ENCODE measurements at regions not wholly inside any gene's neighbourhood (a gene's known extent, or its start where the extent isn't known, plus 50 kb on each side); places are given as distances from the start of the nearest gene placed in this dataset.

DNA sequence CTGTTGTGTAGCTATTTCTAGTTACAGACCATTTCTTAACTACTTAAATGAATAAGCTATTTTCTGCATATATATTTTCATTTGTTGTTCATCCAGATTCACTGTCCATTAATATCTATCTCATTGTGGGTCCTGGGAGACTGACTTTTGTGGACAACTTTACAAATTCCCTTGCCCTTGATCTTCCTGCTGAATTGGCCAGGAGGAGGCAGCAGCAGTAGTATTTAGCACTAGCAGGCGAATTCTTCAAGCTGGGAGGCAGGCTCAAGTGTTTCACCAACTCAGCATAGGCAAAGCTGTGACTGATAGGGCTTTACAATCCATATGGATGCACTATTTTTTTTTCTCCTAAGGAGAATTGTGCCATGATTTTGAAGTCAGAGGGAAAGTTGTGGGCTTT lies 461.0 kb upstream of the NRG3 start:
- intact Hi-C loops (cut with micrococcal nuclease; ENCODE audit: unreplicated experiment) = no loop called here
- no peaks in the 10 kb centered on the region for H3K36me3 ChIP-seq (ENCODE audit: control insufficient read depth, insufficient read depth, low read length)
- POLR2A ChIA-PET = no interaction called here
- H3K9me3 ChIP-seq (ENCODE audit: control insufficient read depth, insufficient read depth, low read depth, low read length) = peaks cover 8% of the 10 kb centered on the region; the same call in 1 of the 2 replicates
- H3K4me1 ChIP-seq (ENCODE audit: control insufficient read depth, insufficient read depth, low read length) = no peaks in the 10 kb centered on the region
- no peak for TF ChIP-seq TCF7L2 (IDR thresholded peaks at IDR 0.05; ENCODE audit: low read depth, low read length)
- TF ChIP-seq, protein P1, sequence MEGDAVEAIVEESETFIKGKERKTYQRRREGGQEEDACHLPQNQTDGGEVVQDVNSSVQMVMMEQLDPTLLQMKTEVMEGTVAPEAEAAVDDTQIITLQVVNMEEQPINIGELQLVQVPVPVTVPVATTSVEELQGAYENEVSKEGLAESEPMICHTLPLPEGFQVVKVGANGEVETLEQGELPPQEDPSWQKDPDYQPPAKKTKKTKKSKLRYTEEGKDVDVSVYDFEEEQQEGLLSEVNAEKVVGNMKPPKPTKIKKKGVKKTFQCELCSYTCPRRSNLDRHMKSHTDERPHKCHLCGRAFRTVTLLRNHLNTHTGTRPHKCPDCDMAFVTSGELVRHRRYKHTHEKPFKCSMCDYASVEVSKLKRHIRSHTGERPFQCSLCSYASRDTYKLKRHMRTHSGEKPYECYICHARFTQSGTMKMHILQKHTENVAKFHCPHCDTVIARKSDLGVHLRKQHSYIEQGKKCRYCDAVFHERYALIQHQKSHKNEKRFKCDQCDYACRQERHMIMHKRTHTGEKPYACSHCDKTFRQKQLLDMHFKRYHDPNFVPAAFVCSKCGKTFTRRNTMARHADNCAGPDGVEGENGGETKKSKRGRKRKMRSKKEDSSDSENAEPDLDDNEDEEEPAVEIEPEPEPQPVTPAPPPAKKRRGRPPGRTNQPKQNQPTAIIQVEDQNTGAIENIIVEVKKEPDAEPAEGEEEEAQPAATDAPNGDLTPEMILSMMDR (IDR thresholded peaks at IDR 0.05) = peak; percentile 19; the same call in 1 of the 2 replicates
- ATAC-seq (no peak), DNase-seq (ENCODE audit: low read depth, low spot score) (no peak)
- H3K27me3 ChIP-seq (ENCODE audit: control insufficient read depth, insufficient read depth, low read length) = no peaks in the 10 kb centered on the region
- H3K27ac ChIP-seq (ENCODE audit: low read length) = no peak overlapping the region
- CTCF ChIA-PET = interaction anchor here (0.6 kb wide), 1 partner anchor 24 kb away, joined by 3 read pairs; no protein-coding TSS in a partner anchor
- in situ Hi-C loops (cut with HindIII; ENCODE audit: low pct_unique_long_range_greater_than_20kb, low sequenced_read_pairs) = no loop called here
- no TSS peak for BruUV-seq (replicated peaks)
- H3K4me3 ChIP-seq (ENCODE audit: low read depth in 2 of 2, low read length in 2 of 2) = no peak overlapping the region

DNA sequence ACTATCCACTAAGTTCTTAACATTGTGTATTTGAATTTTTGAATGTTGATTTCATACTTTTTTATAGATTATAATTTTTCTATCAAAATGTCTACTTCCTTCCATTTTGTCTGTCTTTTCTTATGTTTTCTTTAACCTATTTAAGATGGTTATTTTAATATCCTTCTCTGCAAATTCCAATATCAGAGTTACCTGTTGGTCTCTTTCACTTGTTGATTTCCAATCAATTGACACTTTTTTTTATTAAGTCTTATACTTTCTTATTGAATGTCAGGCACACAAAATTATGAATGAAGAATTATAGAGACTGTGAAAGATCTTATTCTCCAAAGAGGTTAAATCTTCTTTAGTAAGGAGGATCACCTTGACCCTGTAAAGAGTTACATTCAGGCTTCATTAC lies 448.3 kb upstream of the NRG3 start:
- TF ChIP-seq, protein P1 (IDR thresholded peaks at IDR 0.05) = no peak
- TF ChIP-seq SIN3A (IDR thresholded peaks at IDR 0.05; ENCODE audit: borderline replicate concordance, insufficient read depth, low read depth, low read length) (no peak), POLR2AphosphoS5 (IDR thresholded peaks at IDR 0.05; ENCODE audit: low read depth, low read length) (no peak), TCF7L2 (IDR thresholded peaks at IDR 0.05; ENCODE audit: low read depth, low read length) (no peak)
- TF ChIP-seq, protein P2, sequence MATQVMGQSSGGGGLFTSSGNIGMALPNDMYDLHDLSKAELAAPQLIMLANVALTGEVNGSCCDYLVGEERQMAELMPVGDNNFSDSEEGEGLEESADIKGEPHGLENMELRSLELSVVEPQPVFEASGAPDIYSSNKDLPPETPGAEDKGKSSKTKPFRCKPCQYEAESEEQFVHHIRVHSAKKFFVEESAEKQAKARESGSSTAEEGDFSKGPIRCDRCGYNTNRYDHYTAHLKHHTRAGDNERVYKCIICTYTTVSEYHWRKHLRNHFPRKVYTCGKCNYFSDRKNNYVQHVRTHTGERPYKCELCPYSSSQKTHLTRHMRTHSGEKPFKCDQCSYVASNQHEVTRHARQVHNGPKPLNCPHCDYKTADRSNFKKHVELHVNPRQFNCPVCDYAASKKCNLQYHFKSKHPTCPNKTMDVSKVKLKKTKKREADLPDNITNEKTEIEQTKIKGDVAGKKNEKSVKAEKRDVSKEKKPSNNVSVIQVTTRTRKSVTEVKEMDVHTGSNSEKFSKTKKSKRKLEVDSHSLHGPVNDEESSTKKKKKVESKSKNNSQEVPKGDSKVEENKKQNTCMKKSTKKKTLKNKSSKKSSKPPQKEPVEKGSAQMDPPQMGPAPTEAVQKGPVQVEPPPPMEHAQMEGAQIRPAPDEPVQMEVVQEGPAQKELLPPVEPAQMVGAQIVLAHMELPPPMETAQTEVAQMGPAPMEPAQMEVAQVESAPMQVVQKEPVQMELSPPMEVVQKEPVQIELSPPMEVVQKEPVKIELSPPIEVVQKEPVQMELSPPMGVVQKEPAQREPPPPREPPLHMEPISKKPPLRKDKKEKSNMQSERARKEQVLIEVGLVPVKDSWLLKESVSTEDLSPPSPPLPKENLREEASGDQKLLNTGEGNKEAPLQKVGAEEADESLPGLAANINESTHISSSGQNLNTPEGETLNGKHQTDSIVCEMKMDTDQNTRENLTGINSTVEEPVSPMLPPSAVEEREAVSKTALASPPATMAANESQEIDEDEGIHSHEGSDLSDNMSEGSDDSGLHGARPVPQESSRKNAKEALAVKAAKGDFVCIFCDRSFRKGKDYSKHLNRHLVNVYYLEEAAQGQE (IDR thresholded peaks at IDR 0.05; ENCODE audit: insufficient read depth in 1 of 2, low read depth in 2 of 2, low read length in 1 of 2) = no peak
- Histone ChIP-seq H3K36me3 (ENCODE audit: control insufficient read depth, insufficient read depth, low read length) (no peaks in the 10 kb centered on the region), H3K4me3 (ENCODE audit: low read depth in 2 of 2, low read length in 2 of 2) (no peak overlapping the region), H3K27me3 (ENCODE audit: control insufficient read depth, insufficient read depth, low read length) (no peaks in the 10 kb centered on the region), H3K27ac (ENCODE audit: low read length) (no peak overlapping the region), H3K9me3 (ENCODE audit: control insufficient read depth, insufficient read depth, low read depth, low read length) (no peaks in the 10 kb centered on the region), H3K4me1 (ENCODE audit: control insufficient read depth, insufficient read depth, low read length) (no peaks in the 10 kb centered on the region)
- POLR2A ChIA-PET = interaction anchor here (0.5 kb wide), 1 partner anchor 42 kb away, joined by 4 read pairs; no protein-coding TSS in a partner anchor
- ATAC-seq (no peak), DNase-seq (ENCODE audit: low read depth, low spot score) (no peak)
- intact Hi-C loops (cut with micrococcal nuclease; ENCODE audit: unreplicated experiment) = no loop called here
- CTCF ChIA-PET = no interaction called here
- BruUV-seq (replicated peaks) = no TSS peak
- in situ Hi-C loops (cut with HindIII; ENCODE audit: low pct_unique_long_range_greater_than_20kb, low sequenced_read_pairs) = no loop called here

Data from Panc1 (cell line).